ENCODE measurements at regions not wholly inside any gene's neighbourhood (a gene's known extent, or its start where the extent isn't known, plus 50 kb on each side); places are given as distances from the start of the nearest gene placed in this dataset.

- TF ChIP-seq CTCF (IDR thresholded peaks at IDR 0.05) (no peak), POLR2A (IDR thresholded peaks at IDR 0.05) (no peak)
These were observed 1428.0 kb upstream of the TENM4 start for GRCh38 chr11:80868831-80869230.

Data from heart left ventricle (tissue), 13 donors.